ENCODE measurements at regions not wholly inside any gene's neighbourhood (a gene's known extent, or its start where the extent isn't known, plus 50 kb on each side); places are given as distances from the start of the nearest gene placed in this dataset.

GRCh38 chr2:119049968-119050704, 108.1 kb downstream of the MARCO start:
- DNase-seq: peak; percentile 12
- no peak for ATAC-seq

Measured in stimulated activated naive CD8-positive, alpha-beta T cell treated with anti-CD3 and anti-CD28 coated beads, Interleukin-15, Interleukin-2, amounts not matched to agents 100 U/mL and 50 U/mL, for 24 hours (primary cell).